HAP-1 (cell line): ENCODE measurements at regions not wholly inside any gene's neighbourhood (a gene's known extent, or its start where the extent isn't known, plus 50 kb on each side); places are given as distances from the start of the nearest gene placed in this dataset.
"Not testable (repeated sequence)": the region's sequence is repeated elsewhere in the genome, so short reads cannot be mapped to it uniquely, and the experiment has no call there.

ENCODE experiments used
- DNase-seq, 2 experiments: peaks; one replicate each; pipeline ENCODE4 v3.0.0-alpha.2; 2016 to 2020; ENCODE audit warnings: low spot score in 2 of 2
- H3K27me3 ChIP-seq: fragments of 250-450 bp; sonication (Bioruptor Pico); 2 replicates; pipeline ENCODE4 v1.5.1; 2020; ENCODE audit warnings: low read depth, mild to moderate bottlenecking, moderate library complexity
- H3K36me3 ChIP-seq: fragments of 250-450 bp; sonication (Bioruptor Pico); replicated peaks from 2 replicates; pipeline ENCODE4 v1.5.1; 2020; ENCODE audit warnings: mild to moderate bottlenecking
- H3K4me1 ChIP-seq: fragments of 250-450 bp; sonication (Bioruptor Pico); 2 replicates; pipeline ENCODE4 v1.5.1; 2020; ENCODE audit warnings: mild to moderate bottlenecking
- H3K4me3 ChIP-seq: fragments of 250-450 bp; sonication (Bioruptor Pico); 2 replicates; pipeline ENCODE4 v1.5.1; 2020; ENCODE audit warnings: mild to moderate bottlenecking, moderate library complexity
- H3K9me3 ChIP-seq: fragments of 250-450 bp; sonication (Bioruptor Pico); 2 replicates; pipeline ENCODE4 v1.5.1; 2020; ENCODE audit warnings: mild to moderate bottlenecking, moderate library complexity
- in situ Hi-C: fragments of 300-500 bp; cut with MboI; formaldehyde crosslinking; loops from 3 replicates; pipeline ENCODE4 v1.14.3; 2020; ENCODE audit warnings: low sequenced_read_pairs, inconsistent platforms, mixed read lengths

GRCh38 chr5:52073993-52074689, 690.9 kb downstream of the ISL1 start:
- H3K27me3 ChIP-seq, result no peaks in the 10 kb centered on the region; the same call in 1 of the 2 replicates

DNA sequence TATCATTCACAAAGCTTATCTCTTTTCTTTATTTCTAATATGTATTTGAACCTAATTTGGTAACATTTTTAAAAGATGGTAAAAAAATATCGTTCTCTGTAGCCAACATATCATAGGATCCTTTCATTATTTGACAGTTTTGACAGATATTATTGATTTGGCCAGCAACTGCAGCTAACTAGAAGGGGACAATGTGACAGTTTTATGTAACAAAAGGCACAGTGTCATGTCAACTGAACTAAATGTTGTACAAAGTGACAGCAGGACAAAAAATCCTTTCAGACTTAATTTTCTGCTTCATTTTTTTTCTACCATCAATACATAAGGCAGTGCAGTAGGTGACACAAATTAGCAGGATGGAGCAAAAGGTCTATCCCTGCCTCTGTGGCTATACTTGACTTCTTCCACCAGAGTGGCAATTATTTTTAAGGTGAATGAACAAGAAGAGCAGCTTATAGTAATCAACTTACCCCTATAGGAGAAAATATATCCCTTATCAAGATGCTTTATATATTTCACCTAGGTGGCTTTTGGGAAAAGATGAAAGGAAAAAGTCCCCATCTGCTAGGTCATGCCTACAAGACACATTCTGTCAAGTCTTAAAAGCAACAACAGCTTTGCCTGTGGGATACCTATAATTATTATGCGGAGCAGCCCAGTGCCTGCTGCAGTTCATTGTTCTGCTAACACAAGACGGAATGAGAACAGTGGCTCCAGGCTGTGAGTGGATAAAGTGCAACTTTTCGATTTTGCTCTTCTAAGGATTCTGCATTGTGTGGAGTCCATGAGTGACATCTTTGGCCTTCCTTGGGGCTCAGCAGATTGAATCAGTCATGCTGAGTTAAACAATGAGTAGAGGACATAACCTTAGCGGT, 694.9 kb downstream of the ISL1 start:
- H3K36me3 ChIP-seq, result no peaks in the 10 kb centered on the region
- peak in 1 of 2 experiments; percentile 15 for DNase-seq
- H3K27me3 ChIP-seq, result no peaks in the 10 kb centered on the region
- no peaks in the 10 kb centered on the region for H3K4me1 ChIP-seq
- no peaks in the 10 kb centered on the region for H3K9me3 ChIP-seq
- no peak overlapping the region for H3K4me3 ChIP-seq
- in situ Hi-C loops, result no loop called here

More at GRCh38 chr5:52073993-52074689, 690.9 kb downstream of the ISL1 start:
- no peak overlapping the region for H3K4me3 ChIP-seq
- H3K36me3 ChIP-seq, result no peaks in the 10 kb centered on the region
- no peak for DNase-seq
- no peaks in the 10 kb centered on the region for H3K9me3 ChIP-seq
- in situ Hi-C loops, result no loop called here
- no peaks in the 10 kb centered on the region for H3K4me1 ChIP-seq

- H3K4me1 ChIP-seq, H3K36me3 ChIP-seq, in situ Hi-C loops, H3K9me3 ChIP-seq, H3K27me3 ChIP-seq, H3K4me3 ChIP-seq: not testable (repeated sequence)
- peak in 1 of 2 experiments; percentile 22 for DNase-seq
Observed at GRCh38 chr5:52102311-52102710, 685.4 kb upstream of the ITGA1 start.

DNA sequence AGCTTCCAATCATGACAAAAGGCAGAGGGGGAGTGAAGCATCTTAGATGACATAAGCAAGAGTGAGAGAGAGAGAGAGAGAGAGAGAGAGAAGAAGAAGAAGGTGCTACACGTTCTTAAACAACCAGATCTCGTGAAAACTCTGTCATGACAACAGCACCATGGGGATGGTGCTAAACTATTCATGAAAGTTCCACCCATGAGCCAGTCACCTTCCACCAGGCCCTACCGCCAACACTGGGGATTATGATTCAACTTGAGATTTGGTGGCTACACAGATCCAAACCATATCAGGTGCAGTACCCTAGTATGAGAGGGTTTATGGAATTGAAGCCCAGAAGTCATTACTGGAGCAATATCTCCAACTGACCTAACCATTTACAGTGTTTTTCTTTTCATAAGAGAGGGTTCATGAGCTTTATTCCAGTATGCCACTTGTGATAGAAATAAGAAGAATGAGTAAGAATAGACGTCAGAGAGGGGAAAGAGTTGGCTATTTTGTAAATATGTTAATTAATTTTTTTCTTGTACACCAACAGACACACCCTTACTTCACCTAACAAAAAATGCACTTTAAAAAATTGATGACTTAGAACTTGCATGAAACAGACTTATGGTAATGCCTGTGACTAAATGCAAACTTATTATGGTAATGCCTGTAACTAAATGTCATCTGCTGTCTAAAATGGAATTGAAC, 680.4 kb upstream of the ITGA1 start:
- no peaks in the 10 kb centered on the region for H3K27me3 ChIP-seq
- in situ Hi-C loops, result no loop called here
- no peak for DNase-seq
- peaks cover 4% of the 10 kb centered on the region for H3K4me1 ChIP-seq
- no peak overlapping the region for H3K4me3 ChIP-seq
- no peaks in the 10 kb centered on the region for H3K9me3 ChIP-seq
- no peaks in the 10 kb centered on the region for H3K36me3 ChIP-seq

GRCh38 chr5:52119768-52120167, 667.9 kb upstream of the ITGA1 start:
- peaks cover 8% of the 10 kb centered on the region for H3K4me1 ChIP-seq
- H3K4me3 ChIP-seq, result no peak overlapping the region
- in situ Hi-C loops, result no loop called here
- H3K9me3 ChIP-seq, result no peaks in the 10 kb centered on the region
- no peaks in the 10 kb centered on the region for H3K27me3 ChIP-seq
- no peak for DNase-seq
- H3K36me3 ChIP-seq, result no peaks in the 10 kb centered on the region

DNA sequence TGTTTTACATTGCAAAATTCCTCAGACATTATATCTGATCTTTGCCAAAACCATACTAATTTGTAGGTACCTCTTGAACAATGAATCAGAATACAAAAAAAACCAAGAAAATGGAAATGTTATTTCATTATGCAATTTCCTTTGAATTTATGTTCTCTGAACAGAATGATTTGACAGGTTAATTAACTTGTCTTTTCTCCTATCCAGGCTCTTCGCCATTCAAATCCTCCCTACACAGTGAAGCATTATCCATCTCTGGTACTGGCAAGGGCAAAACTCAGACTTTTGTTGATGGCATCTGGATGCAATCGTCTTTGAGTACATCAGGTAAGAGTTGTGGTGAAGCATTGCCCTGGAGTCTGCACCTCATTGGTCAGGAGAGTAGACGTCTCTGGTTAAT, 655.7 kb upstream of the ITGA1 start:
- no peaks in the 10 kb centered on the region for H3K36me3 ChIP-seq
- H3K4me1 ChIP-seq, result no peaks in the 10 kb centered on the region
- in situ Hi-C loops, result no loop called here
- no peaks in the 10 kb centered on the region for H3K9me3 ChIP-seq
- no peak overlapping the region for H3K4me3 ChIP-seq
- no peak for DNase-seq
- no peaks in the 10 kb centered on the region for H3K27me3 ChIP-seq

DNA sequence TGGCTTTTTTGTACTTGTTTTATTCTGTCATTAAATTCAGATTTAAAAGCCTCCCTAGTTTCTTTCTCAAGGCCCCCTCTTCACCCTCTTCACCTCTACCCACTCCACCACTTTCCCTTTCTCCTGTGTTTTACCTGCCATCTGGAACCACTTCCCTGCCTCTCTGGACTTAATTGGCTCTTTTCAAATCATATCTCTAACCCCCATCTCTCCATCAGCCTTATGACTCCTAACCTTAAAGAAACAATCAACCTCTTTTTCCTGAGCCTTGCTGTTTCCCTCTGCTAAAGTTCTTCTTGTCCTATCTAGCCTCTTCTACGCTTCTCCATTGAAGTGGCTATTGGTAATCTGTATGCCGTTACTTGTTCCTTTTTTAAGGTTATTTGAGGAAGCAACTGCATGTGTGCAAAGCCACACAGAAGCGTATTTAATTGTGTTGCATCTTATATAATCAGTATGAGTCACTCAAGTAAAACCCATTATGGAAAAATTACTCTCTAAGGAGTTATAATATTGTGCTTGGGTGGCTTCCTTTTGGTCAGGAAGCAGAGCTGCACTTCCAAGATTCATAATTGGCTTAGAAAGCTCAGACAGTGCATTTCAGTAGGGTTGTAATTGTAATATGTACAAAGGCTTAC, 653.6 kb upstream of the ITGA1 start:
- no peak overlapping the region for H3K4me3 ChIP-seq
- H3K4me1 ChIP-seq, result no peaks in the 10 kb centered on the region
- DNase-seq, result no peak
- H3K27me3 ChIP-seq, result no peaks in the 10 kb centered on the region
- in situ Hi-C loops, result no loop called here
- no peaks in the 10 kb centered on the region for H3K9me3 ChIP-seq
- no peaks in the 10 kb centered on the region for H3K36me3 ChIP-seq

- no peaks in the 10 kb centered on the region for H3K36me3 ChIP-seq
- no peak for DNase-seq
- no peaks in the 10 kb centered on the region for H3K27me3 ChIP-seq
- no peak overlapping the region for H3K4me3 ChIP-seq
- H3K9me3 ChIP-seq, result no peaks in the 10 kb centered on the region
- in situ Hi-C loops, result no loop called here
- no peaks in the 10 kb centered on the region for H3K4me1 ChIP-seq
Observed at GRCh38 chr5:52139888-52140615, 647.7 kb upstream of the ITGA1 start.

DNA sequence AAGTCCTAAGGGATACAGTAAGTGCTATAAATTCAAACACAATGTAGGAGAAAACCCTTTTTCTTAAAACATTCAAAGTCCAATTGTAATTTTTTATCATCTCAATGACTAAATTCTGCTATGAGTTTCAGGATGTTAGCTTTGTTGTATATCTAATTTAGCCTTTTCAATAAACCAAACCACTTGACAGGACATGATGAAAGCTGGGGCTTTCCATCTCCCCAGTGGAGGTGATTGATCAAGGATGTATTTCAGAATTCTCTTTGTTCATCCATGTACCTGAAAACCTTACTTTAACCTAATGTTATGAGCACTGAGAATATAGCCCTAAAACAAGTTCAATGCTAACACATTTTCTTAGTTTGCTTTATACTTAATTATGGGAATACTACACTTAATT, 639.0 kb upstream of the ITGA1 start:
- in situ Hi-C loops, result no loop called here
- no peak for DNase-seq
- H3K4me3 ChIP-seq, result no peak overlapping the region

GRCh38 chr5:52150501-52150900, 637.2 kb upstream of the ITGA1 start:
- DNase-seq, result no peak
- H3K36me3 ChIP-seq, result no peaks in the 10 kb centered on the region
- H3K27me3 ChIP-seq, result no peaks in the 10 kb centered on the region
- H3K4me3 ChIP-seq, result no peak overlapping the region
- no peaks in the 10 kb centered on the region for H3K9me3 ChIP-seq
- in situ Hi-C loops, result no loop called here
- no peaks in the 10 kb centered on the region for H3K4me1 ChIP-seq

More for the DNA sequence above, 639.0 kb upstream of the ITGA1 start:
- Histone ChIP-seq H3K9me3 (no peaks in the 10 kb centered on the region), H3K36me3 (no peaks in the 10 kb centered on the region), H3K27me3 (no peaks in the 10 kb centered on the region), H3K4me1 (no peaks in the 10 kb centered on the region)

- DNase-seq, H3K4me3 ChIP-seq, in situ Hi-C loops, H3K27me3 ChIP-seq, H3K4me1 ChIP-seq, H3K9me3 ChIP-seq, H3K36me3 ChIP-seq: not testable (repeated sequence)
Observed at GRCh38 chr5:52156809-52157208, 630.9 kb upstream of the ITGA1 start.

- H3K9me3 ChIP-seq, H3K4me3 ChIP-seq, H3K4me1 ChIP-seq, DNase-seq, in situ Hi-C loops, H3K27me3 ChIP-seq, H3K36me3 ChIP-seq: not testable (repeated sequence)
Observed at GRCh38 chr5:52165806-52166205, 621.9 kb upstream of the ITGA1 start.

DNA sequence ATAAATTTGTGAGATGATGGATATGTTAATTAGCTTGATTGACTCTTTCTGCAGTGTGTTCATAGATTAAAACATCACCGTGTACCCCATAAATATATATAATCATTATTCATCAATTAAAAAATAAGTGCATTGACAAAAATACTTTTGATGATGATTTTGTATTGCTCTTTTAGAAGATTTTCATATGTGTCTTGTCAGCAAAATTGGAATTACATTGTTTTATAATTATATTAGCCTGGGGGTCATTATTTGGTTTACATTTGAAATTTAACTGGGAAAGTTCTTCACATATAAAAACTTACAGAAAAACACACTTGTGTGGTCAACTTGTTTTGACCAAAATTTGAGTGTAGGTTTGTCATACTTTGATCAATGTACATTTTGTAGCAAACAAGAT, 614.6 kb upstream of the ITGA1 start:
- Histone ChIP-seq H3K9me3 (no peaks in the 10 kb centered on the region), H3K4me1 (no peaks in the 10 kb centered on the region), H3K4me3 (no peak overlapping the region), H3K27me3 (no peaks in the 10 kb centered on the region), H3K36me3 (no peaks in the 10 kb centered on the region)
- in situ Hi-C loops, result no loop called here
- DNase-seq, result no peak
